WTC11 (cell line): ENCODE measurements at regions not wholly inside any gene's neighbourhood (a gene's known extent, or its start where the extent isn't known, plus 50 kb on each side); places are given as distances from the start of the nearest gene placed in this dataset.

ENCODE experiments used
- ATAC-seq: fragments of 200-7000 bp; cut with Tn5 transposase; 2 replicates; pipeline ENCODE4 v1.10.0; 2021; ENCODE audit warnings: mild to moderate bottlenecking, moderate library complexity
- CTCF ChIA-PET: fragments of 300-600 bp; sonication (Branson Sonifier 250); formaldehyde crosslinking; loops from one replicate; lab custom pipeline; 2021; ENCODE audit warnings: antibody characterized with exemption; lab: Charles Lee
- POLR2A ChIA-PET: fragments of 350-600 bp; sonication (Branson Sonifier 250); formaldehyde crosslinking; loops from one replicate; lab custom pipeline; 2021; ENCODE audit warnings: antibody characterized with exemption; lab: Charles Lee
- DNase-seq: peaks from one replicate; pipeline ENCODE4 v3.0.0; 2021; ENCODE audit warnings: low spot score
- H3K27ac Mint-ChIP-seq: 2 replicates; pipeline ENCODE4 v1.8.0; 2021; ENCODE audit warnings: mixed read lengths
- H3K27me3 Mint-ChIP-seq: 2 replicates; pipeline ENCODE4 v1.8.0; 2021; ENCODE audit warnings: low read depth, mild to moderate bottlenecking, moderate library complexity, mixed read lengths
- H3K36me3 Mint-ChIP-seq: 2 replicates; pipeline ENCODE4 v1.8.0; 2021; ENCODE audit warnings: mixed read lengths
- H3K4me1 Mint-ChIP-seq: 2 replicates; pipeline ENCODE4 v1.8.0; 2022; ENCODE audit warnings: mixed read lengths
- H3K4me3 Mint-ChIP-seq: 2 replicates; pipeline ENCODE4 v1.8.0; 2021; ENCODE audit warnings: mild to moderate bottlenecking, moderate library complexity, mixed read lengths
- H3K9me3 Mint-ChIP-seq: 2 replicates; pipeline ENCODE4 v1.8.0; 2021; ENCODE audit warnings: mixed read lengths
- CBFB ChIP-seq: sonication (generic); formaldehyde crosslinking; IDR thresholded peaks from 2 replicates; pipeline ENCODE4 v1.8.1; 2022; ENCODE audit warnings: mild to moderate bottlenecking, low read depth, missing genetic modification reagents
- CREB1 ChIP-seq: sonication (generic); formaldehyde crosslinking; IDR thresholded peaks from 2 replicates; pipeline ENCODE4 v1.8.0; 2023; ENCODE audit warnings: mild to moderate bottlenecking, missing genetic modification reagents
- FOXK1 ChIP-seq: sonication (generic); formaldehyde crosslinking; IDR thresholded peaks from 2 replicates; pipeline ENCODE4 v1.8.0; 2022; ENCODE audit warnings: mild to moderate bottlenecking, moderate library complexity, missing genetic modification reagents
- GTF2I ChIP-seq: fragments of 250-450 bp; sonication (Bioruptor Pico); conservative IDR thresholded peaks from 2 replicates; pipeline ENCODE4 v1.4.0; 2021; ENCODE audit warnings: mild to moderate bottlenecking
- MXD4 ChIP-seq: fragments of 250-450 bp; sonication (Bioruptor Pico); IDR thresholded peaks from 2 replicates; pipeline ENCODE4 v1.8.0; 2021; ENCODE audit warnings: mild to moderate bottlenecking, moderate library complexity, borderline replicate concordance
- NFATC4 ChIP-seq: fragments of 250-450 bp; sonication (Bioruptor Pico); IDR thresholded peaks from 2 replicates; pipeline ENCODE4 v1.9.0; 2021; ENCODE audit warnings: mild to moderate bottlenecking
- NFYB ChIP-seq: sonication (generic); formaldehyde crosslinking; conservative IDR thresholded peaks from 2 replicates; pipeline ENCODE4 v1.8.0; 2022; ENCODE audit warnings: low read depth, missing genetic modification reagents
- SOX15 ChIP-seq: fragments of 250-450 bp; sonication (Bioruptor Pico); IDR thresholded peaks from 2 replicates; pipeline ENCODE4 v1.9.0; 2021; ENCODE audit warnings: mild to moderate bottlenecking
- ZNF416 ChIP-seq: fragments of 250-450 bp; sonication (Bioruptor Pico); IDR thresholded peaks from 2 replicates; pipeline ENCODE4 v1.9.0; 2021; ENCODE audit warnings: mild to moderate bottlenecking, inconsistent platforms
- ZNF671 ChIP-seq: fragments of 250-450 bp; sonication (Bioruptor Pico); IDR thresholded peaks from 2 replicates; pipeline ENCODE4 v1.8.0; 2021; ENCODE audit warnings: mild to moderate bottlenecking
- TF ChIP-seq, protein P1 (sequence below): sonication (generic); formaldehyde crosslinking; IDR thresholded peaks from 2 replicates; pipeline ENCODE4 v1.8.1; 2023; ENCODE audit warnings: mild to moderate bottlenecking, missing genetic modification reagents, borderline replicate concordance
- TF ChIP-seq, protein P2 (sequence below): sonication (generic); formaldehyde crosslinking; IDR thresholded peaks from 2 replicates; pipeline ENCODE4 v1.8.1; 2022; ENCODE audit warnings: mild to moderate bottlenecking, moderate library complexity, missing genetic modification reagents
- TF ChIP-seq, protein P3 (sequence below): sonication (generic); formaldehyde crosslinking; IDR thresholded peaks from 2 replicates; pipeline ENCODE4 v1.8.0; 2023; ENCODE audit warnings: missing genetic modification reagents
- TF ChIP-seq, protein P4 (sequence below): fragments of 250-450 bp; sonication (Bioruptor Pico); IDR thresholded peaks from 2 replicates; pipeline ENCODE4 v1.9.0; 2021; ENCODE audit warnings: mild to moderate bottlenecking
- TF ChIP-seq, protein P5 (sequence below): sonication (generic); formaldehyde crosslinking; IDR thresholded peaks from 2 replicates; pipeline ENCODE4 v1.8.1; 2023; ENCODE audit warnings: mild to moderate bottlenecking, missing genetic modification reagents, moderate library complexity

DNA sequence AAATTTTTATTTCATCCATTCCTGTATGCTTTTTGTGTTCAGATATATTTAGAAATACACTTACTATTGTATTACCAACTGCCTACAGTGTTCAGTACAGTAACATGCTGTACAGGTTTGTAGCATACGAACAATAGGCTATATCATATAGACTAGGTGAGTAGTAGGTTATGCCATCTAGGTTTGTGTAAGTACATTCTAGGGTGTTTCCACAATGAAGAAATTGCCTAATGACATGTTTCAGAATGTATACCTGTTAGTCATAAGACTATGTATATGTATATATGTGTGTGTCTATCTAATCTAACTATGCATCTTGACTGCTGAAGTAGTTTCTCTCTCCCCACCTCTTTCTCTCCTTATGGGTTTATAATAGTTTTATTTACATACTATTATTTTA, 51.5 kb upstream of the BTC start:
- POLR2A ChIA-PET: no interaction called here
- no peak overlapping the region for H3K27ac Mint-ChIP-seq
- no peak for ATAC-seq

More for the DNA sequence above, 51.5 kb upstream of the BTC start:
- Mint-ChIP-seq H3K27me3 (peaks cover 4% of the 10 kb centered on the region; the same call in 1 of the 2 replicates), H3K36me3 (peaks cover 23% of the 10 kb centered on the region), H3K4me3 (no peak overlapping the region), H3K9me3 (peaks cover 36% of the 10 kb centered on the region), H3K4me1 (no peaks in the 10 kb centered on the region)
- DNase-seq: no peak
- CTCF ChIA-PET: no interaction called here
- TF ChIP-seq, protein P1, sequence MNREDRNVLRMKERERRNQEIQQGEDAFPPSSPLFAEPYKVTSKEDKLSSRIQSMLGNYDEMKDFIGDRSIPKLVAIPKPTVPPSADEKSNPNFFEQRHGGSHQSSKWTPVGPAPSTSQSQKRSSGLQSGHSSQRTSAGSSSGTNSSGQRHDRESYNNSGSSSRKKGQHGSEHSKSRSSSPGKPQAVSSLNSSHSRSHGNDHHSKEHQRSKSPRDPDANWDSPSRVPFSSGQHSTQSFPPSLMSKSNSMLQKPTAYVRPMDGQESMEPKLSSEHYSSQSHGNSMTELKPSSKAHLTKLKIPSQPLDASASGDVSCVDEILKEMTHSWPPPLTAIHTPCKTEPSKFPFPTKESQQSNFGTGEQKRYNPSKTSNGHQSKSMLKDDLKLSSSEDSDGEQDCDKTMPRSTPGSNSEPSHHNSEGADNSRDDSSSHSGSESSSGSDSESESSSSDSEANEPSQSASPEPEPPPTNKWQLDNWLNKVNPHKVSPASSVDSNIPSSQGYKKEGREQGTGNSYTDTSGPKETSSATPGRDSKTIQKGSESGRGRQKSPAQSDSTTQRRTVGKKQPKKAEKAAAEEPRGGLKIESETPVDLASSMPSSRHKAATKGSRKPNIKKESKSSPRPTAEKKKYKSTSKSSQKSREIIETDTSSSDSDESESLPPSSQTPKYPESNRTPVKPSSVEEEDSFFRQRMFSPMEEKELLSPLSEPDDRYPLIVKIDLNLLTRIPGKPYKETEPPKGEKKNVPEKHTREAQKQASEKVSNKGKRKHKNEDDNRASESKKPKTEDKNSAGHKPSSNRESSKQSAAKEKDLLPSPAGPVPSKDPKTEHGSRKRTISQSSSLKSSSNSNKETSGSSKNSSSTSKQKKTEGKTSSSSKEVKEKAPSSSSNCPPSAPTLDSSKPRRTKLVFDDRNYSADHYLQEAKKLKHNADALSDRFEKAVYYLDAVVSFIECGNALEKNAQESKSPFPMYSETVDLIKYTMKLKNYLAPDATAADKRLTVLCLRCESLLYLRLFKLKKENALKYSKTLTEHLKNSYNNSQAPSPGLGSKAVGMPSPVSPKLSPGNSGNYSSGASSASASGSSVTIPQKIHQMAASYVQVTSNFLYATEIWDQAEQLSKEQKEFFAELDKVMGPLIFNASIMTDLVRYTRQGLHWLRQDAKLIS: no peak
- TF ChIP-seq, protein P2, sequence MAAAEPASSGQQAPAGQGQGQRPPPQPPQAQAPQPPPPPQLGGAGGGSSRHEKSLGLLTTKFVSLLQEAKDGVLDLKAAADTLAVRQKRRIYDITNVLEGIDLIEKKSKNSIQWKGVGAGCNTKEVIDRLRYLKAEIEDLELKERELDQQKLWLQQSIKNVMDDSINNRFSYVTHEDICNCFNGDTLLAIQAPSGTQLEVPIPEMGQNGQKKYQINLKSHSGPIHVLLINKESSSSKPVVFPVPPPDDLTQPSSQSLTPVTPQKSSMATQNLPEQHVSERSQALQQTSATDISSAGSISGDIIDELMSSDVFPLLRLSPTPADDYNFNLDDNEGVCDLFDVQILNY: no peak
- TF ChIP-seq FOXK1 (no peak), NFATC4 (no peak), NFYB (CRISPR knock-in tag) (no peak), GTF2I (no peak), ZNF671 (no peak), CBFB (no peak), CREB1 (CRISPR knock-in tag) (no peak), MXD4 (no peak), ZNF416 (CRISPR knock-in tag) (no peak), SOX15 (CRISPR knock-in tag) (no peak)
- TF ChIP-seq, protein P3, sequence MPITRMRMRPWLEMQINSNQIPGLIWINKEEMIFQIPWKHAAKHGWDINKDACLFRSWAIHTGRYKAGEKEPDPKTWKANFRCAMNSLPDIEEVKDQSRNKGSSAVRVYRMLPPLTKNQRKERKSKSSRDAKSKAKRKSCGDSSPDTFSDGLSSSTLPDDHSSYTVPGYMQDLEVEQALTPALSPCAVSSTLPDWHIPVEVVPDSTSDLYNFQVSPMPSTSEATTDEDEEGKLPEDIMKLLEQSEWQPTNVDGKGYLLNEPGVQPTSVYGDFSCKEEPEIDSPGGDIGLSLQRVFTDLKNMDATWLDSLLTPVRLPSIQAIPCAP (CRISPR knock-in tag): no peak
- TF ChIP-seq, protein P4, sequence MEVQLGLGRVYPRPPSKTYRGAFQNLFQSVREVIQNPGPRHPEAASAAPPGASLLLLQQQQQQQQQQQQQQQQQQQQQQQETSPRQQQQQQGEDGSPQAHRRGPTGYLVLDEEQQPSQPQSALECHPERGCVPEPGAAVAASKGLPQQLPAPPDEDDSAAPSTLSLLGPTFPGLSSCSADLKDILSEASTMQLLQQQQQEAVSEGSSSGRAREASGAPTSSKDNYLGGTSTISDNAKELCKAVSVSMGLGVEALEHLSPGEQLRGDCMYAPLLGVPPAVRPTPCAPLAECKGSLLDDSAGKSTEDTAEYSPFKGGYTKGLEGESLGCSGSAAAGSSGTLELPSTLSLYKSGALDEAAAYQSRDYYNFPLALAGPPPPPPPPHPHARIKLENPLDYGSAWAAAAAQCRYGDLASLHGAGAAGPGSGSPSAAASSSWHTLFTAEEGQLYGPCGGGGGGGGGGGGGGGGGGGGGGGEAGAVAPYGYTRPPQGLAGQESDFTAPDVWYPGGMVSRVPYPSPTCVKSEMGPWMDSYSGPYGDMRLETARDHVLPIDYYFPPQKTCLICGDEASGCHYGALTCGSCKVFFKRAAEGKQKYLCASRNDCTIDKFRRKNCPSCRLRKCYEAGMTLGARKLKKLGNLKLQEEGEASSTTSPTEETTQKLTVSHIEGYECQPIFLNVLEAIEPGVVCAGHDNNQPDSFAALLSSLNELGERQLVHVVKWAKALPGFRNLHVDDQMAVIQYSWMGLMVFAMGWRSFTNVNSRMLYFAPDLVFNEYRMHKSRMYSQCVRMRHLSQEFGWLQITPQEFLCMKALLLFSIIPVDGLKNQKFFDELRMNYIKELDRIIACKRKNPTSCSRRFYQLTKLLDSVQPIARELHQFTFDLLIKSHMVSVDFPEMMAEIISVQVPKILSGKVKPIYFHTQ (CRISPR knock-in tag): no peak
- TF ChIP-seq, protein P5, sequence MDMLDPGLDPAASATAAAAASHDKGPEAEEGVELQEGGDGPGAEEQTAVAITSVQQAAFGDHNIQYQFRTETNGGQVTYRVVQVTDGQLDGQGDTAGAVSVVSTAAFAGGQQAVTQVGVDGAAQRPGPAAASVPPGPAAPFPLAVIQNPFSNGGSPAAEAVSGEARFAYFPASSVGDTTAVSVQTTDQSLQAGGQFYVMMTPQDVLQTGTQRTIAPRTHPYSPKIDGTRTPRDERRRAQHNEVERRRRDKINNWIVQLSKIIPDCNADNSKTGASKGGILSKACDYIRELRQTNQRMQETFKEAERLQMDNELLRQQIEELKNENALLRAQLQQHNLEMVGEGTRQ (CRISPR knock-in tag): no peak
